Omental fat pad (tissue), 3 donors: ENCODE measurements at regions not wholly inside any gene's neighbourhood (a gene's known extent, or its start where the extent isn't known, plus 50 kb on each side); places are given as distances from the start of the nearest gene placed in this dataset.

ENCODE experiments used
- ATAC-seq: fragments of 150-250 bp; one replicate; pipeline ENCODE4 v1.9.1; 2016; ENCODE audit warnings: mild to moderate bottlenecking, moderate library complexity; ENCODE audit not compliant: low FRiP score
- DNase-seq: peaks from one replicate; pipeline ENCODE4 v3.0.0-alpha.2; 2019; ENCODE audit warnings: low spot score
- CTCF ChIP-seq, 3 donors: fragments of 450-650 bp; IDR thresholded peaks; one replicate each; pipeline ENCODE4 v1.5.1; 2016 to 2017; ENCODE audit warnings: antibody characterized with exemption in 3 of 3, mild to moderate bottlenecking in 3 of 3, moderate library complexity in 2 of 3

DNA sequence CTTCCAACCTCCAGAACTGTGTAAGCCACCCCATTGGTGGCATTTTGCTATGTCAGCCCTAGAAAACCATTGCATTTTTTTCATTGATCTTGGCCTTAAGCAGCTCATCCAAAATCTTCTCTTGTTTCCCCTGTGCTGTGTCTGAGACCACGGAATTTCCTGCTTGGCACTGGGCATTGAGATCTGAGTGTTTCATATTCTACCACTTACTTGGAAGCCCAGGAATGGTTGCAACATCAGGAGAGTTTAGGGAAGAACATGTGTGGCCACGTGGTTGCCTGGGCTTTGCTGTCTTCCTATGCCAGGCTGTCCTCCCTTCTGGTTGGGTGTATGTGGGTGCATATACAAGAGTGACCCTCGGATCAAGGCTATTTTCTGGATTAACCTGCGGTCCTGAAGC lies 139.3 kb upstream of the PMEPA1 start:
- DNase-seq (no peak), ATAC-seq (no peak)
- TF ChIP-seq CTCF (IDR thresholded peaks at IDR 0.05) = no peak

DNA sequence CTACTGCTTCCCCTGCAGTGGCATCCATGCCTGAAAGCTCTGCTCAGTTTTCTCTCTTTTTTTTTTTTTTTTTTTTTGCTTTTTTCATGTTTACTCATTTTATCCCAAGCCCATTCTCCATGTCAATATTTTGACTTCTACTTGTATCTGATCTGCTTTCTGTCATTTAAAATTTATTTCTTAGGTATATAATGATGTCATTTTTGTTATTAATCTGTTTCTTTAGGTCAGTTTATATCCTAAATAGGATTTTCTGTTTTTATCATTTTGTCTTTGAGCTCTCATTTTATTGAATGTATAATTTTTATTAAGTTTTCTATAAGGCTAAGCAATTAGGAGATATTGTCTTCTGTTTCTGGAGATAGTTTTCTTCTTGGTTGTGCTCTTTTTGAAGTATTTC lies 138.5 kb upstream of the PMEPA1 start:
- TF ChIP-seq CTCF (IDR thresholded peaks at IDR 0.05) = no peak
- DNase-seq = no peak
- no peak for ATAC-seq

GRCh38 chr20:57847104-57847503 lies 137.3 kb upstream of the PMEPA1 start:
- no peak for TF ChIP-seq CTCF (IDR thresholded peaks at IDR 0.05)
- DNase-seq (no peak), ATAC-seq (no peak)

GRCh38 chr20:57844626-57845596 lies 135.1 kb upstream of the PMEPA1 start:
- ATAC-seq (no peak), DNase-seq (no peak)
- TF ChIP-seq CTCF (IDR thresholded peaks at IDR 0.05) = no peak

DNA sequence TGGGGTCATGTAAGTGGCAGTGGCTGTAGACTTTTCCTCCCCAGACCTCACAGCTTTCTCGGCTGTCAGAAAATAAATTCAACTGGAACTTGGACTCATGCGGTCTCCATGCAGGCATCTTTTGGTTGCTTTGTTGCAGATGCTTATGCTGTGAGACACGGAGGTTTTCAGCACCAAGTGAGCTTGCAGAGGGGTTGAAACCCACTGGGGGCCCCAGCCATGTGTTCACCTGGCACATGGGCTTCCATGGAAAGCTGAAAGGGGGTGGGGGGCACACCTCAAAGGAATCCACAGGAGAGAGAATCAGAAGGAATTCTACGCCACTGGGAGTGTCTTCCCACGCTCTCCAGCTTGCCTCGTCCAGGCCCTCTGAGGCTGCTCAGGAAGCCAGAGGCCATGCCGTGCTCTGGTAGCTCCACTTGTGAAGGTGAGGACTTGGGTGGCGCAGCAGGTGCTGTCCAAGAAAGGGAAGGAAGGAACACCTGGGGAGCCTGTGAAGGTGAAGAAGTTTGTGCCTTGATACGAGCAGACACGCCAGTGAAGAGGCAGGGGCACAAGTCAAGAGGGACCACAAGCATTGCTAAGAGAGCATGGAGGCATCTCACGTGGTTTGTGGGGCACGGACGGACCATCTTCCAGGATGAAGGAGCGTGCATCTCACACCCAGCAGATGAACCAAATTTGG lies 134.3 kb upstream of the PMEPA1 start:
- no peak for TF ChIP-seq CTCF (IDR thresholded peaks at IDR 0.05)
- no peak for DNase-seq
- ATAC-seq = no peak

- no peak for TF ChIP-seq CTCF (IDR thresholded peaks at IDR 0.05)
- ATAC-seq (no peak), DNase-seq (no peak)
Observed at GRCh38 chr20:57842720-57843119, 132.9 kb upstream of the PMEPA1 start.
